Ectodermal cell (in vitro differentiated cells): ENCODE measurements at regions not wholly inside any gene's neighbourhood (a gene's known extent, or its start where the extent isn't known, plus 50 kb on each side); places are given as distances from the start of the nearest gene placed in this dataset.
"Not testable (repeated sequence)": the region's sequence is repeated elsewhere in the genome, so short reads cannot be mapped to it uniquely, and the experiment has no call there.

Experiments used
- H3K27ac ChIP-seq: 2 replicates; pipeline ENCODE4 v1.7.0; 2013; ENCODE audit warnings: mild to moderate bottlenecking, low read depth, low read length; ENCODE audit not compliant: insufficient read depth, poor library complexity, severe bottlenecking
- H3K27me3 ChIP-seq: 2 replicates; pipeline ENCODE4 v1.7.0; 2013; ENCODE audit warnings: mild to moderate bottlenecking, low read length; ENCODE audit not compliant: insufficient read depth, control insufficient read depth, poor library complexity, severe bottlenecking
- H3K36me3 ChIP-seq: one replicate; pipeline ENCODE4 v1.7.0; 2013; ENCODE audit warnings: low read length; ENCODE audit not compliant: control insufficient read depth, insufficient read depth
- H3K4me1 ChIP-seq: one replicate; pipeline ENCODE4 v1.7.0; 2013; ENCODE audit warnings: low read length; ENCODE audit not compliant: control insufficient read depth, insufficient read depth
- H3K4me3 ChIP-seq: 2 replicates; pipeline ENCODE4 v1.7.0; 2013; ENCODE audit warnings: low read depth, low read length, control low read depth; ENCODE audit not compliant: insufficient read depth
- H3K9me3 ChIP-seq: 2 replicates; pipeline ENCODE4 v1.7.0; 2013; ENCODE audit warnings: mild to moderate bottlenecking, low read length, moderate library complexity; ENCODE audit not compliant: control insufficient read depth
- WGBS, 2 experiments: methylation state at CpG; one replicate each; pipeline ENCODE4 v1.1.7; 2013; ENCODE audit warnings: missing lambda C conversion rate in 2 of 2; 5-methylcytosine and 5-hydroxymethylcytosine counted together

GRCh38 chr5:85340790-85341189, 956.1 kb upstream of the EDIL3 start:
- Histone ChIP-seq H3K4me3 (no peak overlapping the region), H3K4me1 (no peaks in the 10 kb centered on the region), H3K27me3 (no peaks in the 10 kb centered on the region), H3K36me3 (no peaks in the 10 kb centered on the region), H3K9me3 (no peaks in the 10 kb centered on the region), H3K27ac (no peak overlapping the region)

- 92 to 100% methylated on average over 2 of the region's 2 CpGs for WGBS, 2 experiments
- no peak overlapping the region for H3K27ac ChIP-seq
- H3K4me1 ChIP-seq: no peaks in the 10 kb centered on the region
- no peaks in the 10 kb centered on the region for H3K27me3 ChIP-seq
- no peak overlapping the region for H3K4me3 ChIP-seq
- H3K36me3 ChIP-seq: no peaks in the 10 kb centered on the region
- no peaks in the 10 kb centered on the region for H3K9me3 ChIP-seq
These were observed 961.1 kb upstream of the EDIL3 start for GRCh38 chr5:85345818-85346217.

- H3K4me1 ChIP-seq: no peaks in the 10 kb centered on the region
- WGBS, 2 experiments: no CpG with 5 or more reads among the region's 1 CpG
- no peaks in the 10 kb centered on the region for H3K36me3 ChIP-seq
- no peaks in the 10 kb centered on the region for H3K9me3 ChIP-seq
- H3K27me3 ChIP-seq: no peaks in the 10 kb centered on the region
- no peak overlapping the region for H3K27ac ChIP-seq
- no peak overlapping the region for H3K4me3 ChIP-seq
These were observed 972.6 kb upstream of the EDIL3 start for GRCh38 chr5:85357309-85357708.

GRCh38 chr5:85375525-85375924, 990.8 kb upstream of the EDIL3 start:
- Histone ChIP-seq H3K9me3 (no peaks in the 10 kb centered on the region), H3K27ac (no peak overlapping the region), H3K4me1 (no peaks in the 10 kb centered on the region), H3K4me3 (no peak overlapping the region), H3K36me3 (no peaks in the 10 kb centered on the region), H3K27me3 (no peaks in the 10 kb centered on the region)
- WGBS, 2 experiments: 80 to 83% methylated on average over 4 of the region's 4 CpGs

GRCh38 chr5:85388770-85389169, 1004.1 kb upstream of the EDIL3 start:
- 88 to 91% methylated on average over 2 to 3 of the region's 3 CpGs for WGBS, 2 experiments
- Histone ChIP-seq H3K27me3 (no peaks in the 10 kb centered on the region), H3K4me1 (no peaks in the 10 kb centered on the region), H3K4me3 (no peak overlapping the region), H3K27ac (no peak overlapping the region), H3K9me3 (no peaks in the 10 kb centered on the region), H3K36me3 (no peaks in the 10 kb centered on the region)

- H3K27ac ChIP-seq, H3K4me1 ChIP-seq, H3K9me3 ChIP-seq, H3K27me3 ChIP-seq, H3K36me3 ChIP-seq, H3K4me3 ChIP-seq: not testable (repeated sequence)
- 93 to 97% methylated on average over 7 of the region's 8 CpGs for WGBS, 2 experiments
These were observed 1007.6 kb upstream of the EDIL3 start for GRCh38 chr5:85392309-85392708.

GRCh38 chr5:85395526-85395925, 1010.8 kb upstream of the EDIL3 start:
- Histone ChIP-seq H3K9me3 (no peaks in the 10 kb centered on the region), H3K4me3 (no peak overlapping the region), H3K27me3 (no peaks in the 10 kb centered on the region), H3K27ac (no peak overlapping the region), H3K36me3 (no peaks in the 10 kb centered on the region), H3K4me1 (no peaks in the 10 kb centered on the region)
- whole genome bisulfite sequencing, 2 experiments: 83 to 100% methylated on average over 1 of the region's 1 CpG

- Histone ChIP-seq H3K4me3 (no peak overlapping the region), H3K27me3 (no peaks in the 10 kb centered on the region), H3K9me3 (no peaks in the 10 kb centered on the region), H3K27ac (no peak overlapping the region), H3K4me1 (no peaks in the 10 kb centered on the region), H3K36me3 (no peaks in the 10 kb centered on the region)
- 90 to 95% methylated on average over 2 of the region's 2 CpGs for WGBS, 2 experiments
These were observed 1012.8 kb upstream of the EDIL3 start for GRCh38 chr5:85397451-85397850.

- Histone ChIP-seq H3K27me3 (no peaks in the 10 kb centered on the region), H3K4me1 (no peaks in the 10 kb centered on the region), H3K9me3 (no peaks in the 10 kb centered on the region), H3K27ac (no peak overlapping the region), H3K36me3 (no peaks in the 10 kb centered on the region), H3K4me3 (no peak overlapping the region)
- WGBS, 2 experiments: 67% methylated on average over 1 of the region's 1 CpG; no CpG with 5 or more reads in 1 of the 2 experiments
These were observed 1043.8 kb upstream of the EDIL3 start for GRCh38 chr5:85428426-85428934.

- not testable (repeated sequence) for H3K36me3 ChIP-seq, H3K4me3 ChIP-seq, H3K9me3 ChIP-seq, H3K27ac ChIP-seq, H3K4me1 ChIP-seq, H3K27me3 ChIP-seq
- 89 to 90% methylated on average over 7 of the region's 7 CpGs for WGBS, 2 experiments
These were observed 1047.0 kb upstream of the EDIL3 start for GRCh38 chr5:85431726-85432125.

- H3K4me1 ChIP-seq: no peaks in the 10 kb centered on the region
- H3K4me3 ChIP-seq: no peak overlapping the region
- no peaks in the 10 kb centered on the region for H3K9me3 ChIP-seq
- no peaks in the 10 kb centered on the region for H3K27me3 ChIP-seq
- 92 to 94% methylated on average over 3 of the region's 3 CpGs for WGBS, 2 experiments
- no peaks in the 10 kb centered on the region for H3K36me3 ChIP-seq
- H3K27ac ChIP-seq: no peak overlapping the region
These were observed 1056.5 kb upstream of the EDIL3 start for GRCh38 chr5:85441156-85441555.
